ENCODE measurements at regions not wholly inside any gene's neighbourhood (a gene's known extent, or its start where the extent isn't known, plus 50 kb on each side); places are given as distances from the start of the nearest gene placed in this dataset.
"Not testable (repeated sequence)": the region's sequence is repeated elsewhere in the genome, so short reads cannot be mapped to it uniquely, and the experiment has no call there.

GRCh38 chr16:60405286-60405685, 1631.0 kb downstream of the CDH8 start:
- H3K4me3 ChIP-seq (ENCODE audit: low read depth, low read length) = no peak overlapping the region
- DNase-seq (ENCODE audit: low read depth) = no peak
- no peak for TF ChIP-seq CTCF (IDR thresholded peaks at IDR 0.05; ENCODE audit: insufficient read depth, low read length)

- no peak for TF ChIP-seq CTCF (IDR thresholded peaks at IDR 0.05; ENCODE audit: insufficient read depth, low read length)
- no peak overlapping the region for H3K4me3 ChIP-seq (ENCODE audit: low read depth, low read length)
- DNase-seq (ENCODE audit: low read depth) = no peak
Observed at GRCh38 chr16:60404401-60404800, 1631.8 kb downstream of the CDH8 start.

GRCh38 chr16:60402941-60403340, 1633.3 kb downstream of the CDH8 start:
- DNase-seq (ENCODE audit: low read depth) = not testable (repeated sequence)

GRCh38 chr16:60392380-60392779, 1643.9 kb downstream of the CDH8 start:
- DNase-seq (ENCODE audit: low read depth) = no peak
- no peak overlapping the region for H3K4me3 ChIP-seq (ENCODE audit: low read depth, low read length)
- TF ChIP-seq CTCF (IDR thresholded peaks at IDR 0.05; ENCODE audit: insufficient read depth, low read length) = no peak

More at GRCh38 chr16:60402941-60403340, 1633.3 kb downstream of the CDH8 start:
- not testable (repeated sequence) for H3K4me3 ChIP-seq (ENCODE audit: low read depth, low read length)

- DNase-seq (ENCODE audit: low read depth) = no peak
- no peak for TF ChIP-seq CTCF (IDR thresholded peaks at IDR 0.05; ENCODE audit: insufficient read depth, low read length)
- H3K4me3 ChIP-seq (ENCODE audit: low read depth, low read length) = no peak overlapping the region
Observed at GRCh38 chr16:60371591-60371990, 1637.5 kb upstream of the GOT2 start.

- TF ChIP-seq CTCF (IDR thresholded peaks at IDR 0.05; ENCODE audit: insufficient read depth, low read length) = no peak
- no peak overlapping the region for H3K4me3 ChIP-seq (ENCODE audit: low read depth, low read length)
- no peak for DNase-seq (ENCODE audit: low read depth)
Observed at GRCh38 chr16:60367739-60368138, 1633.6 kb upstream of the GOT2 start.

- no peak overlapping the region for H3K4me3 ChIP-seq (ENCODE audit: low read depth, low read length)
- no peak for TF ChIP-seq CTCF (IDR thresholded peaks at IDR 0.05; ENCODE audit: insufficient read depth, low read length)
- DNase-seq (ENCODE audit: low read depth) = no peak
Observed at GRCh38 chr16:60363566-60363965, 1629.5 kb upstream of the GOT2 start.

- not testable (repeated sequence) for H3K4me3 ChIP-seq (ENCODE audit: low read depth, low read length); DNase-seq (ENCODE audit: low read depth)
Observed at GRCh38 chr16:60359866-60360265, 1625.8 kb upstream of the GOT2 start.

- DNase-seq (ENCODE audit: low read depth); H3K4me3 ChIP-seq (ENCODE audit: low read depth, low read length): not testable (repeated sequence)
Observed at GRCh38 chr16:60359412-60359811, 1625.3 kb upstream of the GOT2 start.

GRCh38 chr16:60357876-60358522, 1623.9 kb upstream of the GOT2 start:
- DNase-seq (ENCODE audit: low read depth); H3K4me3 ChIP-seq (ENCODE audit: low read depth, low read length): not testable (repeated sequence)
